ENCODE measurements at regions not wholly inside any gene's neighbourhood (a gene's known extent, or its start where the extent isn't known, plus 50 kb on each side); places are given as distances from the start of the nearest gene placed in this dataset.

DNA sequence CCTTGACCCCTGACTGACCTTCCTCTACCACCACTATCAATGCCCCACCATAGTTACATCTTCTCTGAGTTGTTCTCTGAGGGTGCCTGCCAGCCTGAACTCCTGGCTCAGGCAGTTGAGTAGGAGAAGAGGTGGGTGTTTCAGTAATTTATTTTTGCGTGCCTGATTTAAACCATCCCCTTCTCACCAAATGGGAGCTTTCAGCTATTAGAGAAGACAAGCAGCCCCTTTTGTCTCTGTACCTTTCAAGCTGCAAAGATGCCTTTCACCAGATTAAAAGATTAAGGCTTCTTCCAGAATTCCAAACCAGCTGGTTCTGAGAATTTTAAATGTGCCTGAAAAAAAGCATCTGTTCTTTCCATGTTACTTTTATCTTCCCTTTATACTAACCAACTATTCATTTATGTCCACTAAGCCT, 223.8 kb downstream of the FAM76B start:
- TF ChIP-seq CTCF (conservative IDR thresholded peaks at IDR 0.05) (no peak), ZFX (IDR thresholded peaks at IDR 0.05) (no peak)

All from C4-2B (cell line).